HL-60 (cell line): ENCODE measurements at regions not wholly inside any gene's neighbourhood (a gene's known extent, or its start where the extent isn't known, plus 50 kb on each side); places are given as distances from the start of the nearest gene placed in this dataset.

ENCODE experiments used
- DNase-seq, 2 experiments: peaks; one replicate each; pipeline ENCODE4 v3.0.0-alpha.2; 2010 to 2020; ENCODE audit warnings: low read depth in 1 of 2, low spot score in 1 of 2
- H3K27ac ChIP-seq: fragments of 250-450 bp; sonication (Bioruptor Pico); replicated peaks from 2 replicates; pipeline ENCODE4 v1.5.1; 2020; ENCODE audit warnings: mild to moderate bottlenecking, moderate library complexity
- H3K27me3 ChIP-seq: fragments of 250-450 bp; sonication (Bioruptor Pico); 2 replicates; pipeline ENCODE4 v1.5.1; 2021; ENCODE audit warnings: mild to moderate bottlenecking, moderate library complexity; ENCODE audit not compliant: insufficient read depth, poor library complexity, severe bottlenecking
- H3K4me3 ChIP-seq: replicated peaks from 2 replicates; pipeline ENCODE4 v1.5.1; 2011; ENCODE audit warnings: mild to moderate bottlenecking, control low read depth, low read length; ENCODE audit not compliant: insufficient read depth
- CTCF ChIP-seq: IDR thresholded peaks from one replicate; pipeline ENCODE4 v1.5.1; 2011; ENCODE audit warnings: low read length, control low read depth, inconsistent platforms; ENCODE audit not compliant: insufficient read depth
- GABPA ChIP-seq: IDR thresholded peaks from 2 replicates; pipeline ENCODE4 v1.6.1; 2012; ENCODE audit warnings: low read depth
- POLR2AphosphoS5 ChIP-seq: IDR thresholded peaks from 2 replicates; pipeline ENCODE4 v1.6.1; 2012; ENCODE audit warnings: low read depth
- REST ChIP-seq: IDR thresholded peaks from 2 replicates; pipeline ENCODE4 v1.6.1; 2012; ENCODE audit warnings: low read depth; ENCODE audit not compliant: insufficient replicate concordance
- SPI1 ChIP-seq: IDR thresholded peaks from 2 replicates; pipeline ENCODE4 v1.6.1; 2012; ENCODE audit warnings: low read depth, mild to moderate bottlenecking, borderline replicate concordance

GRCh38 chr14:101500681-101501080 is 60.6 kb upstream of the DIO3 start:
- Histone ChIP-seq H3K27me3 (no peaks in the 10 kb centered on the region), H3K27ac (no peak overlapping the region), H3K4me3 (no peak overlapping the region)
- no peak for DNase-seq
- TF ChIP-seq SPI1 = no peak
- TF ChIP-seq GABPA = no peak
- no peak for TF ChIP-seq REST
- no peak for TF ChIP-seq POLR2AphosphoS5
- TF ChIP-seq CTCF = no peak

DNA sequence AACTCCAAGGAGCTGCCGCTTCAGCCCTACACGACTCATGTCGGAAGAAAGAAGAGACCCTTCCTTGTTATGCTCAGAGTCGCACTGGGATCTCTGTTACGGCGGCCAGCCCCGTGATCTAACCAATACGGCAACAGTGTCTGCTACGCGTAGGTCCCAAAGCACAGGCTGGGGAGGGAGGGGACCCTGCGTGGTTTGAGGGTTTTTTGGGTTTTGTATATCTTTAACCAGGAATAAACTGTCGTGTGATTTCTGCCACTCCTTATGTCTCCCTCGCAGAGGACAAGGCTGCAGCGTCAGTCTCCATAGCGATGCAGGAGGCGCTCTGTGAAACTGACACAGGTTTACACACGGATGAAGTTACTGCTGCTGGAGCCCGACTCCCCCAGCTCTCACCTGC is 60.0 kb upstream of the DIO3 start:
- H3K27ac ChIP-seq = no peak overlapping the region
- no peak for TF ChIP-seq CTCF
- TF ChIP-seq REST = no peak
- no peak for TF ChIP-seq SPI1
- no peak for TF ChIP-seq GABPA
- no peaks in the 10 kb centered on the region for H3K27me3 ChIP-seq
- no peak overlapping the region for H3K4me3 ChIP-seq
- DNase-seq = no peak

- no peak overlapping the region for H3K4me3 ChIP-seq
- no peak for DNase-seq
- no peak for TF ChIP-seq CTCF
- H3K27me3 ChIP-seq = no peaks in the 10 kb centered on the region
- no peak overlapping the region for H3K27ac ChIP-seq
Measured at GRCh38 chr14:101501858-101502615, 59.3 kb upstream of the DIO3 start.

DNA sequence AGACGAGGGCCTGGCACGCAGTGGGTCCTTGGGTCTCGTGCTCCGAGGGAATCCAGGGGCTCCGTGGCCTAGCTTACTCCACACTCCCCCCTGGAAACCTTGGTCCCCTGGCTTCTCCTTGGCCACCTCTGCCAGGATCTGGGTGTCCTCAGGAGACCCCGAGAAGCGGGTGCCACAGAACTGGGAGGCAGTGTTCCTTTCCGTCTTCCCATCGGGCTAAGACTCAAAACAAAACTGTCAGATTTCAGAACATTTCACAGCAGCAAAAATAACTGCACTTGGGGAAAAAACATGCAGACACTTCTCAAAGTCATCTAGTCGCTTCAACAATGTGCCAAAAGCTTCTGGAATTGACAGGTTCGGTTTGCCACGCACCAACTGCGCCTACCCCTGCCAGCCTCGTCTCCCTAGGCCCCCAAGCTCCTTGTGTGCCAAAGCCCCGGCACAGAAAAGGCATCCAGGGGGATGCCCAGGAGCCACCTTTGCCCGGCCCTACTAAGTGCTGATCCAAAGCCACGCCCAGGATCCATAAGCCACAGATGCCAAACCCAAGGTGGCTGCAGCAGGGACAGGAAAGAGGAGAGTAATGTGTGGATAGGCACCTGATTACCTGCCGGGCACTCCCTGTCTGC is 58.4 kb upstream of the DIO3 start:
- TF ChIP-seq GABPA (no peak), CTCF (no peak), SPI1 (no peak), REST (no peak), POLR2AphosphoS5 (no peak)
- Histone ChIP-seq H3K27ac (no peak overlapping the region), H3K27me3 (no peaks in the 10 kb centered on the region), H3K4me3 (no peak overlapping the region)
- DNase-seq = no peak
